GM10266 (cell line): ENCODE measurements at regions not wholly inside any gene's neighbourhood (a gene's known extent, or its start where the extent isn't known, plus 50 kb on each side); places are given as distances from the start of the nearest gene placed in this dataset.

Source experiments
- DNase-seq: peaks from one replicate; pipeline ENCODE4 v3.0.0; 2012; ENCODE audit errors: extremely low spot score
- TF ChIP-seq, protein P1 (sequence below): IDR thresholded peaks from 2 replicates; pipeline ENCODE4 v1.5.1; 2012; ENCODE audit warnings: mild to moderate bottlenecking, low read depth; ENCODE audit not compliant: control insufficient read depth, insufficient read depth; ENCODE audit errors: missing control alignments

DNA sequence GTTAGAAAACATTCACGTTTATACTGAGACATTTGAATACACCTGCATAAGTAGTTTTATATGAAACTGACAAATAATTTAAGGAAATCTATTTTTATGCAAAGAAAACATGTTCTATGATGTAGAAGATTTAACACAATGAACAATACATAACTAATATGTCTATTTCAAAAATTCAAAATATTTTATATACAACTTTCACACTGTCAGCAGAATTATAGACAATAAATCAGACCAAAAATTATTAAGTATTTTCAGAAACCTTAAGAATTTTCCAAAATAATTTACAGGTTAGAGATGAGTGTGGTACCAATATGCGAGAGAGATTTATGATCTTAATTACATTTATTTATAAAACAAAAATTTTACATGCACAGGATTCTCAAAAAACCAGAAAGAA, 1561.0 kb upstream of the ZEB2 start:
- DNase-seq, result no peak
- TF ChIP-seq, protein P1, sequence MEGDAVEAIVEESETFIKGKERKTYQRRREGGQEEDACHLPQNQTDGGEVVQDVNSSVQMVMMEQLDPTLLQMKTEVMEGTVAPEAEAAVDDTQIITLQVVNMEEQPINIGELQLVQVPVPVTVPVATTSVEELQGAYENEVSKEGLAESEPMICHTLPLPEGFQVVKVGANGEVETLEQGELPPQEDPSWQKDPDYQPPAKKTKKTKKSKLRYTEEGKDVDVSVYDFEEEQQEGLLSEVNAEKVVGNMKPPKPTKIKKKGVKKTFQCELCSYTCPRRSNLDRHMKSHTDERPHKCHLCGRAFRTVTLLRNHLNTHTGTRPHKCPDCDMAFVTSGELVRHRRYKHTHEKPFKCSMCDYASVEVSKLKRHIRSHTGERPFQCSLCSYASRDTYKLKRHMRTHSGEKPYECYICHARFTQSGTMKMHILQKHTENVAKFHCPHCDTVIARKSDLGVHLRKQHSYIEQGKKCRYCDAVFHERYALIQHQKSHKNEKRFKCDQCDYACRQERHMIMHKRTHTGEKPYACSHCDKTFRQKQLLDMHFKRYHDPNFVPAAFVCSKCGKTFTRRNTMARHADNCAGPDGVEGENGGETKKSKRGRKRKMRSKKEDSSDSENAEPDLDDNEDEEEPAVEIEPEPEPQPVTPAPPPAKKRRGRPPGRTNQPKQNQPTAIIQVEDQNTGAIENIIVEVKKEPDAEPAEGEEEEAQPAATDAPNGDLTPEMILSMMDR, result no peak

DNA sequence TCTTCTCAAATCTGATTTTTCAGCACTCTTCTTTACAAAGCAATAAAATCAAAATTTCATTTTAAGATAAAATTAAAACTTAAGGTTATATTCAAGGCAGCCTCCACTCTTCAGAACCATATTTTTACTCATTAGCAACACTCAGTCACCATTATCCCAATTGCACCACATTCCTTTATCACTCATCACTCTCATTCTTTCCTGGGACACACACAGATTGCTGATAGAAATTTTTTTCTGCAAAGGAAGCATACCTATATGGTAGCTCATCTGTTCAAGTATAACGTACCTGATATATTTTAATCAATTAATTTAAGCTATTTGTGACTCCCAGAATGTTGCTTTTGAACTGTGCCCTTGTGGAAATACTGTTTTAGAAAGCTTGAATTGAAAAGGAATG, 1559.3 kb upstream of the ZEB2 start:
- DNase-seq, result no peak
- TF ChIP-seq, protein P1, result no peak

DNA sequence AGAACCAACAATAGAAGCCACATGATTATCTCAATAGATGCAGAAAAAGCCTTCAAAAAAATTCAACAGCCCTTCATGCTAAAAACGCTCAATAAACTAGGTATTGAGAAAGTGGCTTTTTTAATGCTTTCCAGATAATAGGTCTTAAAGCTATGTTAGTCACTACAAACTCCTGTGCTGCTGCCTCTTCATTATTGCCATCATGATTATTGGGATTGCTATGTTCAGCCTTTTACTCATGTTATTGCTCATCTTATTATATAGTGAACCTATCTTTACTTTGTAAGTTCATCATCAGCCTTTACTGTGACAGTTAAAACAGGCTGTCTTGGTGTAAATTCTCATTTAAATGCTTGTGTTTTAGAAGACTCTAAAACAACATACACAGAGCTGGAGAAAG, 1557.2 kb upstream of the ZEB2 start:
- TF ChIP-seq, protein P1, result no peak
- DNase-seq, result no peak

DNA sequence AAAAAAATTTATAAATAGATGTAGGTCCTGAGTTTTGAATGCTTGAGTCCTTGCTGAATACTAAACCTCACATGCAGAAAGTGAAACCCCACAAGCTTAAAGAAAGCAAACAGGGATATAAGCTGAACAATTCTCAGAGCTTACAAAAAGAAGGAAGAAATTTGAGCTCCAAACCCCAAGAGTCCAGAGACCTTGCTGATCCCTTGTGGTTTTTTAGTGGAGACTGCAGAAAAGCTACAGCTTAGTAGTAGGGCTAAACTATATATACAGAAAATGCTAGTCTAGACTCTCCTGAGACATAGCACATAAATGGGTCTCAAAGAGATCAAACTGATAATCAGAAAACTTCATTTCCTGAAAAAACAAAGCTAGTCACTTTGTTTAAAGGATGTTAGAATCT, 1548.1 kb upstream of the ZEB2 start:
- TF ChIP-seq, protein P1, result no peak

DNA sequence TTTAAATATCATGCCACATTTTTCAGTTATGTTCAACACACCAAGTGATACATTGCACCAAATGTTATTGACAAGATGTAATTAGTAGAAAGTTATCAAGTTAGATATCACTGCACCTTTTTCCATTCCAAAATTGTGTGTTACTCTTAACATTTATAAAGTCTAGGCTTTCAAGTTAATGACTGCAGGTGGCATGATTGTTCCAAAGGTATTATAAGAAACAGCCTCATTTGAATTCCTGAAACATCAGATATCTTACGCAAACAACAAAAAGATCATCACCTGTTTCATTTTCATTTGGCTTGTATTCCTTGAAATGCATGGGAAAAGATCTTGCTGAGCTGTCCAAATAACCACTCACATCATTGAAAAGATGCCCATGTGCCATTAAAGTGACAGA, 1528.2 kb upstream of the ZEB2 start:
- TF ChIP-seq, protein P1, result no peak

More for the DNA sequence above, 1548.1 kb upstream of the ZEB2 start:
- no peak for DNase-seq

DNA sequence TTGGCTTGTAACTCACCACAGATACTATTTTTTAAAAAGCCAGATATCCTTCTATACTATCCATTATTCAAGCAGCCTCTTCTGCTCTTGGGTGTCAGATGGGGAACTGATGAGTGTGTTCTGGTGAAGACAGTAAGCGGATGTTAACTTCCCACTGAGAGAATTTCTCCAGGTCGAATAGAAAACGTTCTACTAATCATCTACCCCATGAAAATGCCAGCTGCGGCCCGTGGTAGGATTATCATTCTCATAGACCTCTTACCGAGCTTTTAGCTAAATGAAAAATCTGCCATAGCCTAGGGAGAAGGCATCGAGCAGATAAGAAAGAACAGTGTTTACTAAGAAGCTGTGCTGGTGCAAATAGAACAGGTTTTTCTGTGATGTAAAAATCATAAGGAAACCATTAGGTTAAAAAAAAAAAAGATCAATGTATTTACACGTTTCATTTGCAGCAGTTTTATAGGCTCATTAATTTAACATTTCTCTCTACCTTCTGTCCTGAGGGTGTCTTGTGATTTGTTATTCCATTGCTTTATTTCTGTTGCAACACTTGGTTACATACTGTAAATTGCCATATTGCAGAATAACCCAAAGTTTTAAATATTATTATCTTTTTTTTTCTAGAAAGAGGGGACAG, 1521.5 kb upstream of the ZEB2 start:
- TF ChIP-seq, protein P1, result no peak
- no peak for DNase-seq

More for the DNA sequence above, 1528.2 kb upstream of the ZEB2 start:
- no peak for DNase-seq

DNA sequence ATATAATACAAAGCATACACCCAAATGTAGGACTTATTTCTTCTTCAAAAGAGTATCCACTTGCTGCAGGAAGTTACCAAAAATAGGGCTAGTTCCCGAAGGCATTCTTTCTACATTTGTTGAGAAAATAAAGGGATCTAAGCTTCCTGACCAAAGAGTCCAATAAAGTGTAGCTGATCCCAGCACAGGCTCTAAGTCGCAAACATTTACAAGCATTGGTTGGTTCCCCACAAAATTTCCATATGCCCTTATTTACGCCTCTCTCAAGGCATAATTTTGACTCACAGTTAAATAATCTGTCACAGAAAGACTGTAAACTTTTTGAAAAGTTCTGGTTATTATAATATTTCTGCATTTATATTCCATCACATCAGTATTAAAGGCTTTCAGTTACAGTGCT, 1520.1 kb upstream of the ZEB2 start:
- TF ChIP-seq, protein P1, result no peak
- no peak for DNase-seq
